H1 (cell line): ENCODE measurements at regions not wholly inside any gene's neighbourhood (a gene's known extent, or its start where the extent isn't known, plus 50 kb on each side); places are given as distances from the start of the nearest gene placed in this dataset.

ENCODE experiments used
- CTCF ChIA-PET: fragments of 300-600 bp; sonication (Branson Sonifier 250); formaldehyde crosslinking; loops from one replicate; lab custom pipeline; 2021; ENCODE audit not compliant: partially characterized antibody; lab: Charles Lee
- POLR2A ChIA-PET: fragments of 300-600 bp; sonication (Branson Sonifier 250); formaldehyde crosslinking; loops from one replicate; lab custom pipeline; 2021; ENCODE audit warnings: inconsistent platforms; ENCODE audit not compliant: partially characterized antibody; lab: Charles Lee
- DNase-seq, 2 experiments: peaks; one replicate each; pipeline versions ENCODE4 v3.0.0 to v3.0.0-alpha.2; 2010 to 2022; ENCODE audit warnings: low spot score in 2 of 2, low read depth in 1 of 2, mixed read lengths in 1 of 2
- FAIRE-seq: peaks from 2 replicates; lab custom pipeline; 2011; peaks lifted over from hg19 to GRCh38; lab: Jason Lieb, UNC
- H2AFZ ChIP-seq: 2 replicates; pipeline ENCODE4 v1.8.1; 2012; ENCODE audit warnings: low read length, inconsistent platforms
- H2AK5ac ChIP-seq: 2 replicates; pipeline ENCODE4 v1.6.1; 2013; ENCODE audit warnings: low read depth, low read length
- H2BK120ac ChIP-seq: replicated peaks from 2 replicates; pipeline ENCODE3; 2013; ENCODE audit warnings: low read depth, low read length, inconsistent platforms
- H2BK12ac ChIP-seq: 2 replicates; pipeline ENCODE4 v1.6.1; 2013; ENCODE audit warnings: low read depth, low read length
- H2BK15ac ChIP-seq: 2 replicates; pipeline ENCODE4 v1.6.1; 2013; ENCODE audit warnings: low read length
- H2BK20ac ChIP-seq: 2 replicates; pipeline ENCODE4 v1.6.1; 2013; ENCODE audit warnings: low read length
- H2BK5ac ChIP-seq: 2 replicates; pipeline ENCODE4 v1.6.1; 2013; ENCODE audit warnings: low read depth, low read length
- H3K14ac ChIP-seq: 2 replicates; pipeline ENCODE4 v1.6.1; 2013; ENCODE audit warnings: inconsistent platforms; ENCODE audit not compliant: insufficient read length
- H3K18ac ChIP-seq: 2 replicates; pipeline ENCODE4 v1.6.1; 2013; ENCODE audit warnings: low read length; ENCODE audit errors: extremely low read depth
- H3K23ac ChIP-seq: 2 replicates; pipeline ENCODE4 v1.6.1; 2013; ENCODE audit warnings: inconsistent platforms; ENCODE audit not compliant: insufficient read length
- H3K23me2 ChIP-seq: 2 replicates; pipeline ENCODE4 v1.6.1; 2013; ENCODE audit warnings: low read depth, low read length
- H3K27ac ChIP-seq: 2 replicates; pipeline ENCODE4 v1.6.1; 2011; ENCODE audit warnings: low read depth, low read length, inconsistent platforms
- H3K27me3 ChIP-seq, 4 experiments: replicated peaks in 1 of 4; 1 replicate in 1 of 4; 2 replicates in 3 of 4; pipeline versions ENCODE4 v1.6.1 to v1.8.1; 2011 to 2013; ENCODE audit warnings: low read length in 3 of 4, mild to moderate bottlenecking in 3 of 4, inconsistent platforms in 2 of 4, mixed read lengths in 2 of 4, moderate library complexity in 1 of 4; ENCODE audit not compliant: control insufficient read depth in 3 of 4, insufficient read depth in 3 of 4; ENCODE audit errors: extremely low read depth in 1 of 4
- H3K36me3 ChIP-seq, 4 experiments: 2 replicates each; pipeline versions ENCODE4 v1.6.1 to v1.8.1; 2011 to 2013; ENCODE audit warnings: mild to moderate bottlenecking in 4 of 4, low read length in 3 of 4, moderate library complexity in 2 of 4, control low read depth in 1 of 4, inconsistent platforms in 1 of 4; ENCODE audit not compliant: insufficient read depth in 4 of 4, control insufficient read depth in 2 of 4
- H3K4ac ChIP-seq: replicated peaks from 2 replicates; pipeline ENCODE3; 2013; ENCODE audit warnings: low read length, low read depth, mixed read lengths, inconsistent platforms; ENCODE audit not compliant: insufficient read length
- H3K4me1 ChIP-seq, 4 experiments: replicated peaks in 1 of 4; 1 replicate in 1 of 4; 2 replicates in 3 of 4; pipeline versions ENCODE4 v1.6.1 to v1.8.1; 2011 to 2013; ENCODE audit warnings: low read length in 3 of 4, inconsistent platforms in 2 of 4, mixed read lengths in 1 of 4; ENCODE audit not compliant: insufficient read depth in 4 of 4, control insufficient read depth in 3 of 4
- H3K4me2 ChIP-seq, 2 experiments: 2 replicates each; pipeline versions ENCODE4 v1.6.1 to v1.8.1; 2011 to 2013; ENCODE audit warnings: low read depth in 2 of 2, low read length in 2 of 2, control low read depth in 1 of 2, inconsistent platforms in 1 of 2, mild to moderate bottlenecking in 1 of 2; ENCODE audit not compliant: insufficient read depth in 1 of 2
- H3K4me3 ChIP-seq, 4 experiments: fragments of 200-600, 300-600 bp in 1 of 4; sonication (generic), shearing (Covaris generic), sonication (Bioruptor Twin) in 1 of 4; 2 replicates each; pipeline versions ENCODE4 v1.5.1 to v1.8.1; 2011 to 2016; ENCODE audit warnings: low read length in 4 of 4, low read depth in 3 of 4, control low read depth in 2 of 4, inconsistent platforms in 2 of 4, mild to moderate bottlenecking in 2 of 4, mixed read lengths in 1 of 4, moderate library complexity in 1 of 4; ENCODE audit not compliant: insufficient read depth in 2 of 4; ENCODE audit errors: extremely low read depth in 1 of 4
- H3K56ac ChIP-seq: replicated peaks from 2 replicates; pipeline ENCODE3; 2013; ENCODE audit warnings: low read depth, mild to moderate bottlenecking, mixed read lengths, low read length, inconsistent platforms; ENCODE audit not compliant: insufficient read length
- H3K79me1 ChIP-seq: 2 replicates; pipeline ENCODE4 v1.6.1; 2013; ENCODE audit warnings: low read depth, low read length, control low read depth
- H3K79me2 ChIP-seq, 2 experiments: 2 replicates each; pipeline versions ENCODE4 v1.6.1 to v1.8.1; 2012 to 2013; ENCODE audit warnings: low read length in 2 of 2, mild to moderate bottlenecking in 2 of 2, inconsistent platforms in 1 of 2; ENCODE audit not compliant: insufficient read depth in 2 of 2, control insufficient read depth in 1 of 2
- H3K9ac ChIP-seq, 4 experiments: replicated peaks in 1 of 4; 1 replicate in 1 of 4; 2 replicates in 3 of 4; pipeline versions ENCODE4 v1.6.1 to v1.8.1; 2011 to 2013; ENCODE audit warnings: low read depth in 3 of 4, low read length in 3 of 4, control low read depth in 2 of 4, mild to moderate bottlenecking in 2 of 4, moderate library complexity in 2 of 4, inconsistent platforms in 1 of 4; ENCODE audit errors: extremely low read depth in 1 of 4
- H3K9me3 ChIP-seq, 2 experiments: 2 replicates each; pipeline versions ENCODE4 v1.6.1 to v1.8.1; 2012 to 2013; ENCODE audit warnings: mild to moderate bottlenecking in 2 of 2, moderate library complexity in 2 of 2, control low read depth in 1 of 2, inconsistent platforms in 1 of 2, low read depth in 1 of 2, low read length in 1 of 2, mixed read lengths in 1 of 2; ENCODE audit not compliant: insufficient read depth in 2 of 2
- H4K20me1 ChIP-seq, 2 experiments: replicated peaks in 1 of 2; 2 replicates each; pipeline versions ENCODE3 to v1.8.1; 2011 to 2013; ENCODE audit warnings: inconsistent platforms in 2 of 2, low read length in 2 of 2, mild to moderate bottlenecking in 1 of 2; ENCODE audit not compliant: insufficient read depth in 2 of 2, control insufficient read depth in 1 of 2
- H4K5ac ChIP-seq: 2 replicates; pipeline ENCODE4 v1.6.1; 2013; ENCODE audit warnings: low read length, low read depth, mixed read lengths, inconsistent platforms; ENCODE audit not compliant: insufficient read length
- H4K8ac ChIP-seq: 2 replicates; pipeline ENCODE4 v1.8.0; 2013; ENCODE audit warnings: mild to moderate bottlenecking, moderate library complexity, low read length, inconsistent platforms; ENCODE audit not compliant: insufficient read depth; ENCODE audit errors: extremely low read depth
- H4K91ac ChIP-seq: replicated peaks from 2 replicates; pipeline ENCODE3; 2013; ENCODE audit warnings: low read length, mixed read lengths, inconsistent platforms; ENCODE audit not compliant: insufficient read length
- BCL11A ChIP-seq, 2 experiments: IDR thresholded peaks; one replicate each; pipeline ENCODE4 v1.6.1; 2011; ENCODE audit warnings: low read depth in 2 of 2, low read length in 2 of 2, mild to moderate bottlenecking in 2 of 2
- CBX8 ChIP-seq: fragments of 300-800, 300-1000 bp; sonication (generic); IDR thresholded peaks from 2 replicates; pipeline ENCODE4 v1.7.1; 2016; ENCODE audit warnings: low read depth, low read length, borderline replicate concordance
- CTBP2 ChIP-seq: IDR thresholded peaks from 2 replicates; pipeline ENCODE4 v1.7.0; 2011; ENCODE audit warnings: borderline replicate concordance, mild to moderate bottlenecking, moderate library complexity, mixed read lengths, low read length; ENCODE audit not compliant: insufficient read depth, insufficient read length
- CTCF ChIP-seq, 3 experiments: IDR thresholded peaks; 1 replicate in 2 of 3; 2 replicates in 1 of 3; pipeline versions ENCODE4 v1.5.1 to v1.6.1; 2011; ENCODE audit warnings: low read length in 3 of 3, mild to moderate bottlenecking in 3 of 3, inconsistent platforms in 2 of 3, low read depth in 1 of 3, moderate library complexity in 1 of 3; ENCODE audit not compliant: insufficient read depth in 1 of 3; ENCODE audit errors: control extremely low read depth in 1 of 3
- EZH2 ChIP-seq: fragments of 200-600 bp; sonication (generic); IDR thresholded peaks from 2 replicates; pipeline ENCODE4 v1.7.1; 2012; ENCODE audit warnings: low read depth, mild to moderate bottlenecking, moderate library complexity, low read length, inconsistent platforms; ENCODE audit not compliant: severe bottlenecking
- FOSL1 ChIP-seq: IDR thresholded peaks from 2 replicates; pipeline ENCODE4 v1.6.1; 2011; ENCODE audit warnings: mild to moderate bottlenecking, low read depth, low read length, moderate library complexity; ENCODE audit not compliant: insufficient read depth
- HDAC2 ChIP-seq, 2 experiments: fragments of 300-600 bp in 1 of 2; sonication (generic) in 1 of 2; IDR thresholded peaks; 2 replicates each; pipeline ENCODE4 v1.6.1; 2011 to 2012; ENCODE audit warnings: low read depth in 2 of 2, low read length in 2 of 2, mild to moderate bottlenecking in 2 of 2, moderate library complexity in 2 of 2, borderline replicate concordance in 1 of 2, inconsistent platforms in 1 of 2
- HDAC6 ChIP-seq: IDR thresholded peaks from one replicate; pipeline ENCODE4 v1.7.1; 2012; ENCODE audit warnings: low read depth, mild to moderate bottlenecking, inconsistent platforms, low read length, moderate library complexity
- MAX ChIP-seq: IDR thresholded peaks from 2 replicates; pipeline ENCODE4 v1.6.1; 2012; ENCODE audit warnings: inconsistent platforms
- NRF1 ChIP-seq: IDR thresholded peaks from 2 replicates; pipeline ENCODE4 v1.6.1; 2011; ENCODE audit warnings: mild to moderate bottlenecking, low read depth, low read length, improper control_type of control experiment
- ZNF274 ChIP-seq: IDR thresholded peaks from 2 replicates; pipeline ENCODE4 v1.7.0; 2012; ENCODE audit warnings: low read length, borderline replicate concordance; ENCODE audit errors: extremely low read depth
- WGBS, 2 experiments: shearing (Covaris generic) in 1 of 2; methylation state at CpG; one replicate each; pipeline versions ENCODE4 v1.1.6 to v1.1.7; 2013 to 2015; ENCODE audit warnings: low lambda C conversion rate in 2 of 2, mixed read lengths in 2 of 2, inconsistent platforms in 1 of 2, low coverage in 1 of 2, missing lambda C conversion rate in 1 of 2; ENCODE audit not compliant: insufficient replicate concordance in 2 of 2, insufficient coverage in 1 of 2, insufficient read length in 1 of 2; ENCODE audit errors: extremely low coverage in 1 of 2, missing lambda C conversion rate in 1 of 2; 5-methylcytosine and 5-hydroxymethylcytosine counted together

GRCh38 chr4:135194477-135194876 is 992.9 kb upstream of the PABPC4L start:
- Histone ChIP-seq H3K4me2 (no peak overlapping the region), H4K20me1 (no peaks in the 10 kb centered on the region), H3K23me2 (no peaks in the 10 kb centered on the region), H2BK5ac (no peak overlapping the region), H3K23ac (no peak overlapping the region), H2BK15ac (no peak overlapping the region), H3K9me3 (no peaks in the 10 kb centered on the region; a peak in 1 of 4 replicates), H2AFZ (no peak overlapping the region), H2AK5ac (no peak overlapping the region), H3K14ac (no peak overlapping the region), H3K4me3 (no peak overlapping the region), H3K36me3 (no peaks in the 10 kb centered on the region), H3K9ac (no peak overlapping the region), H3K79me2 (no peaks in the 10 kb centered on the region; a peak in 1 of 4 replicates), H3K4me1 (no peaks in the 10 kb centered on the region; a peak in 1 of 7 replicates), H3K56ac (no peak overlapping the region), H4K5ac (no peak overlapping the region), H3K27me3 (no peaks in the 10 kb centered on the region), H2BK120ac (no peak overlapping the region), H4K8ac (no peak overlapping the region), H2BK12ac (no peak overlapping the region), H3K18ac (no peak overlapping the region), H4K91ac (no peak overlapping the region), H3K79me1 (no peaks in the 10 kb centered on the region), H3K27ac (no peak overlapping the region), H2BK20ac (no peak overlapping the region), H3K4ac (no peak overlapping the region)
- CTCF ChIA-PET, result no interaction called here
- DNase-seq (no peak), FAIRE-seq (no peak)
- POLR2A ChIA-PET, result interaction anchor here (1.1 kb wide), 1 partner anchor 8 kb away, joined by 3 read pairs; no protein-coding TSS in a partner anchor
- 100% methylated on average over 1 of the region's 1 CpG; no CpG with 5 or more reads in 1 of the 2 experiments for WGBS, 2 experiments
- TF ChIP-seq HDAC2 (IDR thresholded peaks at IDR 0.05; ENCODE audit: borderline replicate concordance in 1 of 2, low read depth in 2 of 2, low read length in 2 of 2), result no peak
- TF ChIP-seq MAX, result no peak
- no peak for TF ChIP-seq NRF1
- no peak for TF ChIP-seq FOSL1
- TF ChIP-seq EZH2, result no peak
- TF ChIP-seq HDAC6, result no peak
- no peak for TF ChIP-seq CBX8
- TF ChIP-seq CTBP2, result no peak
- TF ChIP-seq CTCF (IDR thresholded peaks at IDR 0.05; ENCODE audit: control extremely low read depth in 1 of 3, insufficient read depth in 1 of 3, low read depth in 1 of 3, low read length in 3 of 3), result no peak
- no peak for TF ChIP-seq ZNF274
- no peak for TF ChIP-seq BCL11A (IDR thresholded peaks at IDR 0.05; ENCODE audit: low read depth in 2 of 2, low read length in 2 of 2)
